Small intestine (tissue), 7 donors: ENCODE measurements at regions not wholly inside any gene's neighbourhood (a gene's known extent, or its start where the extent isn't known, plus 50 kb on each side); places are given as distances from the start of the nearest gene placed in this dataset.

Experiments used
- DNase-seq, 2 donors: peaks; one replicate each; pipeline versions ENCODE4 v3.0.0 to v3.0.0-alpha.2; 2013
- FAIRE-seq: peaks from 2 replicates; lab custom pipeline; 2012; peaks lifted over from hg19 to GRCh38; lab: Jason Lieb, UNC
- H3K27ac ChIP-seq, 3 donors: one replicate each; pipeline ENCODE4 v1.5.1; 2013; ENCODE audit warnings: low read length in 2 of 3, mild to moderate bottlenecking in 2 of 3, control low read depth in 1 of 3, inconsistent platforms in 1 of 3, low read depth in 1 of 3, moderate library complexity in 1 of 3
- H3K27me3 ChIP-seq, 3 donors: one replicate each; pipeline ENCODE4 v1.6.1; 2013; ENCODE audit warnings: low read length in 3 of 3, inconsistent platforms in 1 of 3; ENCODE audit not compliant: control insufficient read depth in 3 of 3, insufficient read depth in 3 of 3
- H3K36me3 ChIP-seq, 3 donors: one replicate each; pipeline ENCODE4 v1.6.1; 2013; ENCODE audit warnings: low read length in 3 of 3, inconsistent platforms in 1 of 3, low read depth in 1 of 3, mild to moderate bottlenecking in 1 of 3, moderate library complexity in 1 of 3; ENCODE audit not compliant: control insufficient read depth in 3 of 3, insufficient read depth in 2 of 3
- H3K4me1 ChIP-seq, 3 donors: one replicate each; pipeline ENCODE4 v1.6.1; 2013; ENCODE audit warnings: low read length in 2 of 3, inconsistent platforms in 1 of 3, low read depth in 1 of 3, mild to moderate bottlenecking in 1 of 3, moderate library complexity in 1 of 3; ENCODE audit not compliant: control insufficient read depth in 3 of 3, insufficient read depth in 2 of 3
- H3K4me3 ChIP-seq, 3 donors: one replicate each; pipeline ENCODE4 v1.5.1; 2013; ENCODE audit warnings: low read length in 3 of 3, control low read depth in 1 of 3, inconsistent platforms in 1 of 3, low read depth in 1 of 3, mild to moderate bottlenecking in 1 of 3, moderate library complexity in 1 of 3
- H3K9me3 ChIP-seq, 2 donors: one replicate each; pipeline ENCODE4 v1.6.1; 2013; ENCODE audit warnings: low read depth in 1 of 2, low read length in 1 of 2; ENCODE audit not compliant: control insufficient read depth in 2 of 2, insufficient read depth in 1 of 2
- WGBS, 3 donors: extraction: QIAGEN DNeasy Blood & Tissue Kit; methylation state at CpG; one replicate each; pipeline ENCODE4 v1.1.7; 2013; 5-methylcytosine and 5-hydroxymethylcytosine counted together
- donor health status: healthy with polysubstance abuse.
- donor health status: control.
- donor health status: control.
- donor health status: Bipolar disorder and iron deficiency.
- donor health status: healthy.

- Histone ChIP-seq H3K36me3 (no peaks in the 10 kb centered on the region), H3K27me3 (peaks cover 0 to 2% (median 0%) of the 10 kb centered on the region in 3 donors), H3K4me3 (no peak overlapping the region), H3K27ac (peak overlapping the region in 1 of 3 donors; percentile 40), H3K4me1 (no peaks in the 10 kb centered on the region), H3K9me3 (no peaks in the 10 kb centered on the region)
- no peak for FAIRE-seq
- no peak for DNase-seq
- 69 to 76% (median 72%) methylated on average over 3 of the region's 3 CpGs for WGBS, 3 donors
Measured at GRCh38 chr2:88845772-88846661, 154.5 kb downstream of the RPIA start.

- no peak overlapping the region for H3K4me3 ChIP-seq
- FAIRE-seq (no peak), DNase-seq (peak in 1 of 2 donors; percentile 9)
- no peaks in the 10 kb centered on the region for H3K36me3 ChIP-seq
- 64 to 76% (median 73%) methylated on average over 3 of the region's 3 CpGs for WGBS, 3 donors
- no peaks in the 10 kb centered on the region for H3K4me1 ChIP-seq
- H3K27ac ChIP-seq: no peak overlapping the region
- no peaks in the 10 kb centered on the region for H3K9me3 ChIP-seq
- peaks cover 0 to 2% (median 0%) of the 10 kb centered on the region in 3 donors for H3K27me3 ChIP-seq
Measured at GRCh38 chr2:88852753-88853402, 161.4 kb downstream of the RPIA start.

- WGBS, 3 donors: 43 to 70% (median 49%) methylated on average over 2 of the region's 2 CpGs
- FAIRE-seq (no peak), DNase-seq (no peak)
- Histone ChIP-seq H3K4me1 (no peaks in the 10 kb centered on the region), H3K9me3 (no peaks in the 10 kb centered on the region), H3K27ac (no peak overlapping the region), H3K36me3 (no peaks in the 10 kb centered on the region), H3K27me3 (peaks cover 0 to 2% (median 0%) of the 10 kb centered on the region in 3 donors), H3K4me3 (no peak overlapping the region)
Measured at GRCh38 chr2:88853403-88853790, 161.9 kb downstream of the RPIA start.

GRCh38 chr2:88854528-88854927 lies 163.1 kb downstream of the RPIA start:
- no peak for DNase-seq
- H3K9me3 ChIP-seq: no peaks in the 10 kb centered on the region
- no peaks in the 10 kb centered on the region for H3K36me3 ChIP-seq
- peaks cover 0 to 2% (median 0%) of the 10 kb centered on the region in 3 donors for H3K27me3 ChIP-seq
- no peak overlapping the region for H3K4me3 ChIP-seq
- FAIRE-seq: no peak
- H3K4me1 ChIP-seq: no peaks in the 10 kb centered on the region
- 76 to 85% (median 80%) methylated on average over 2 of the region's 2 CpGs for WGBS, 3 donors
- H3K27ac ChIP-seq: no peak overlapping the region

GRCh38 chr2:88855620-88856408 lies 164.3 kb downstream of the RPIA start:
- H3K9me3 ChIP-seq: no peaks in the 10 kb centered on the region
- H3K27ac ChIP-seq: no peak overlapping the region
- peaks cover 0 to 2% (median 0%) of the 10 kb centered on the region in 3 donors for H3K27me3 ChIP-seq
- H3K4me1 ChIP-seq: no peaks in the 10 kb centered on the region
- no peaks in the 10 kb centered on the region for H3K36me3 ChIP-seq
- FAIRE-seq: no peak
- 56 to 72% (median 70%) methylated on average over 3 of the region's 3 CpGs for WGBS, 3 donors
- H3K4me3 ChIP-seq: no peak overlapping the region
- DNase-seq: no peak

GRCh38 chr2:88856409-88857135 lies 165.1 kb downstream of the RPIA start:
- DNase-seq (no peak), FAIRE-seq (no peak)
- 62 to 75% (median 73%) methylated on average over 3 of the region's 3 CpGs for WGBS, 3 donors
- Histone ChIP-seq H3K9me3 (no peaks in the 10 kb centered on the region), H3K27me3 (peaks cover 0 to 2% (median 0%) of the 10 kb centered on the region in 3 donors), H3K27ac (no peak overlapping the region), H3K4me1 (no peaks in the 10 kb centered on the region), H3K4me3 (no peak overlapping the region), H3K36me3 (no peaks in the 10 kb centered on the region)

GRCh38 chr2:88857274-88857741 lies 165.8 kb downstream of the RPIA start:
- no peak overlapping the region for H3K4me3 ChIP-seq
- H3K9me3 ChIP-seq: no peaks in the 10 kb centered on the region
- 6 to 62% (median 37%) methylated on average over 9 of the region's 9 CpGs for WGBS, 3 donors
- DNase-seq (peak; percentile 69 to 86), FAIRE-seq (no peak)
- no peaks in the 10 kb centered on the region for H3K4me1 ChIP-seq
- H3K27ac ChIP-seq: no peak overlapping the region
- H3K27me3 ChIP-seq: peaks cover 0 to 2% (median 0%) of the 10 kb centered on the region in 3 donors
- H3K36me3 ChIP-seq: no peaks in the 10 kb centered on the region
